ENCODE measurements at regions not wholly inside any gene's neighbourhood (a gene's known extent, or its start where the extent isn't known, plus 50 kb on each side); places are given as distances from the start of the nearest gene placed in this dataset.

DNA sequence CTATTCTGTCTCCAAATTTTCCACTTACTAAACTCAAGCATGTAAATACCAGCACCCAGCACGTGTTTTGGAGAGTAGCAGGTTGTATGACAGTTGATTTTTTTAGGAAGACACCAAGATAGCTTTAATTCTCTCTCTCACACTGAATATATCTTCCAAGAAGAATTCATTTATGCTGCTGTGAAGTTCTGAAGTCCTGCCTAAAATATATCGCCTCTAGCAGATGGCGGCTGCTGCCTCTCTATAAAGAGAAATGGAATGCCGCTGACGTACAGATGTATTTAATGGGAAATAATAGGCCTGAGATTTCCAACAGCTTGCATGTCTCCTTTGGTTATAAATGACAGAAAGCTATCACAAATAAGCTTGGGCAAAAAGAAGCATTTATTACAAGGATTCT, 74.7 kb downstream of the PFDN4 start:
- TF ChIP-seq POLR2AphosphoS5 (IDR thresholded peaks at IDR 0.05) (peak; percentile 11), RAD21 (conservative IDR thresholded peaks at IDR 0.05) (no peak)
- no peaks in the 10 kb centered on the region for H3F3A ChIP-seq (ENCODE audit: insufficient read depth, low read length, poor library complexity, severe bottlenecking)
- H3K9me3 ChIP-seq (ENCODE audit: low read length): no peaks in the 10 kb centered on the region
- H2AFZ ChIP-seq (ENCODE audit: low read depth, low read length): no peak overlapping the region
- no peaks in the 10 kb centered on the region for H3K9me2 ChIP-seq (ENCODE audit: insufficient read depth, low read length)
- no peaks in the 10 kb centered on the region for H3K79me2 ChIP-seq (replicated peaks; ENCODE audit: insufficient read depth, low read length)
- H3K9ac ChIP-seq (ENCODE audit: low read length): no peak overlapping the region
- H3K4me2 ChIP-seq (ENCODE audit: low read length): no peak overlapping the region
- no peaks in the 10 kb centered on the region for H3K36me3 ChIP-seq (ENCODE audit: insufficient read depth, low read length)
- peak overlapping the region; percentile 32 for H3K27ac ChIP-seq (ENCODE audit: low read length)
- H4K20me1 ChIP-seq (ENCODE audit: insufficient read depth): no peaks in the 10 kb centered on the region
- no peaks in the 10 kb centered on the region for H3K27me3 ChIP-seq (ENCODE audit: insufficient read depth, low read depth, low read length)
- no peak overlapping the region for H3K4me3 ChIP-seq (ENCODE audit: low read length)

GRCh38 chr20:54283253-54283652, 75.4 kb downstream of the PFDN4 start:
- Histone ChIP-seq H2AFZ (ENCODE audit: low read depth, low read length) (no peak overlapping the region), H3K36me3 (ENCODE audit: insufficient read depth, low read length) (no peaks in the 10 kb centered on the region), H3F3A (ENCODE audit: insufficient read depth, low read length, poor library complexity, severe bottlenecking) (no peaks in the 10 kb centered on the region), H3K4me2 (ENCODE audit: low read length) (no peak overlapping the region), H4K20me1 (ENCODE audit: insufficient read depth) (no peaks in the 10 kb centered on the region), H3K79me2 (replicated peaks; ENCODE audit: insufficient read depth, low read length) (no peaks in the 10 kb centered on the region), H3K27ac (ENCODE audit: low read length) (peak overlapping the region; percentile 32), H3K9ac (ENCODE audit: low read length) (no peak overlapping the region), H3K4me3 (ENCODE audit: low read length) (no peak overlapping the region), H3K9me3 (ENCODE audit: low read length) (no peaks in the 10 kb centered on the region), H3K9me2 (ENCODE audit: insufficient read depth, low read length) (no peaks in the 10 kb centered on the region), H3K27me3 (ENCODE audit: insufficient read depth, low read depth, low read length) (no peaks in the 10 kb centered on the region)
- TF ChIP-seq, protein P1, sequence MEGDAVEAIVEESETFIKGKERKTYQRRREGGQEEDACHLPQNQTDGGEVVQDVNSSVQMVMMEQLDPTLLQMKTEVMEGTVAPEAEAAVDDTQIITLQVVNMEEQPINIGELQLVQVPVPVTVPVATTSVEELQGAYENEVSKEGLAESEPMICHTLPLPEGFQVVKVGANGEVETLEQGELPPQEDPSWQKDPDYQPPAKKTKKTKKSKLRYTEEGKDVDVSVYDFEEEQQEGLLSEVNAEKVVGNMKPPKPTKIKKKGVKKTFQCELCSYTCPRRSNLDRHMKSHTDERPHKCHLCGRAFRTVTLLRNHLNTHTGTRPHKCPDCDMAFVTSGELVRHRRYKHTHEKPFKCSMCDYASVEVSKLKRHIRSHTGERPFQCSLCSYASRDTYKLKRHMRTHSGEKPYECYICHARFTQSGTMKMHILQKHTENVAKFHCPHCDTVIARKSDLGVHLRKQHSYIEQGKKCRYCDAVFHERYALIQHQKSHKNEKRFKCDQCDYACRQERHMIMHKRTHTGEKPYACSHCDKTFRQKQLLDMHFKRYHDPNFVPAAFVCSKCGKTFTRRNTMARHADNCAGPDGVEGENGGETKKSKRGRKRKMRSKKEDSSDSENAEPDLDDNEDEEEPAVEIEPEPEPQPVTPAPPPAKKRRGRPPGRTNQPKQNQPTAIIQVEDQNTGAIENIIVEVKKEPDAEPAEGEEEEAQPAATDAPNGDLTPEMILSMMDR (IDR thresholded peaks at IDR 0.05; ENCODE audit: poor library complexity, severe bottlenecking): no peak
- TF ChIP-seq TAF1 (IDR thresholded peaks at IDR 0.05; ENCODE audit: low read depth) (no peak), EP300 (conservative IDR thresholded peaks at IDR 0.05; ENCODE audit: poor library complexity, severe bottlenecking) (no peak)

- H3K27ac ChIP-seq (ENCODE audit: low read length): no peak overlapping the region
- H3K9me3 ChIP-seq (ENCODE audit: low read length): no peaks in the 10 kb centered on the region
- H3K4me2 ChIP-seq (ENCODE audit: low read length): no peak overlapping the region
- no peak for TF ChIP-seq RAD21 (conservative IDR thresholded peaks at IDR 0.05)
- TF ChIP-seq, protein P1 (IDR thresholded peaks at IDR 0.05; ENCODE audit: poor library complexity, severe bottlenecking): no peak
- H3K4me3 ChIP-seq (ENCODE audit: low read length): no peak overlapping the region
- no peaks in the 10 kb centered on the region for H3K79me2 ChIP-seq (replicated peaks; ENCODE audit: insufficient read depth, low read length)
- no peaks in the 10 kb centered on the region for H4K20me1 ChIP-seq (ENCODE audit: insufficient read depth)
- H3F3A ChIP-seq (ENCODE audit: insufficient read depth, low read length, poor library complexity, severe bottlenecking): no peaks in the 10 kb centered on the region
- no peak overlapping the region for H2AFZ ChIP-seq (ENCODE audit: low read depth, low read length)
- H3K9me2 ChIP-seq (ENCODE audit: insufficient read depth, low read length): no peaks in the 10 kb centered on the region
- no peaks in the 10 kb centered on the region for H3K27me3 ChIP-seq (ENCODE audit: insufficient read depth, low read depth, low read length)
- no peaks in the 10 kb centered on the region for H3K36me3 ChIP-seq (ENCODE audit: insufficient read depth, low read length)
- H3K9ac ChIP-seq (ENCODE audit: low read length): no peak overlapping the region
Observed at GRCh38 chr20:54284928-54285704, 77.2 kb downstream of the PFDN4 start.
